PC-9 (cell line): ENCODE measurements at regions not wholly inside any gene's neighbourhood (a gene's known extent, or its start where the extent isn't known, plus 50 kb on each side); places are given as distances from the start of the nearest gene placed in this dataset.

Experiments used
- BruUV-seq: library from RNA; stranded (reverse); fragments of 400-500 nt; replicated peaks from 2 replicates; lab custom pipeline; 2021; lab: Mats Ljungman, UMichigan
- CTCF ChIA-PET: fragments of 300-600 bp; sonication (Branson Sonifier 250); formaldehyde crosslinking; loops from one replicate; lab custom pipeline; 2022; ENCODE audit warnings: antibody characterized with exemption; lab: Charles Lee
- POLR2A ChIA-PET: fragments of 300-600 bp; sonication (Branson Sonifier 250); formaldehyde crosslinking; loops from one replicate; lab custom pipeline; 2022; ENCODE audit warnings: antibody characterized with exemption; ENCODE audit not compliant: unreplicated experiment; lab: Charles Lee
- DNase-seq, 2 experiments: peaks; one replicate each; pipeline versions ENCODE4 v3.0.0 to v3.0.0-alpha.2; 2015 to 2022; ENCODE audit warnings: mixed read lengths in 1 of 2
- H2AFZ ChIP-seq: fragments of 200-600 bp; sonication (generic); 2 replicates; pipeline ENCODE4 v1.8.1; 2017; ENCODE audit warnings: antibody characterized with exemption
- H3F3A ChIP-seq: fragments of 200-600 bp; sonication (generic); 2 replicates; pipeline ENCODE4 v1.8.1; 2017; ENCODE audit warnings: antibody characterized with exemption, mild to moderate bottlenecking, low read depth; ENCODE audit not compliant: insufficient read depth
- H3K27ac ChIP-seq: fragments of 200-600 bp; sonication (generic); 2 replicates; pipeline ENCODE4 v1.6.1; 2016; ENCODE audit warnings: mixed run types
- H3K27me3 ChIP-seq: fragments of 200-600 bp; sonication (generic); 2 replicates; pipeline ENCODE4 v1.6.1; 2016; ENCODE audit warnings: low read depth, mixed run types; ENCODE audit not compliant: insufficient read depth
- H3K36me3 ChIP-seq: fragments of 200-600 bp; sonication (generic); 2 replicates; pipeline ENCODE4 v1.6.1; 2016; ENCODE audit warnings: low read depth, mixed run types
- H3K4me1 ChIP-seq: fragments of 200-600 bp; sonication (generic); replicated peaks from 2 replicates; pipeline ENCODE4 v1.6.1; 2016; ENCODE audit warnings: mixed run types; ENCODE audit not compliant: insufficient read depth
- H3K4me2 ChIP-seq: fragments of 200-600 bp; sonication (generic); 2 replicates; pipeline ENCODE4 v1.6.1; 2017; ENCODE audit warnings: mixed run types
- H3K4me3 ChIP-seq: fragments of 200-600 bp; sonication (generic); 2 replicates; pipeline ENCODE4 v1.6.1; 2016; ENCODE audit warnings: mixed run types
- H3K79me2 ChIP-seq: fragments of 200-600 bp; sonication (generic); 2 replicates; pipeline ENCODE4 v1.6.1; 2017; ENCODE audit warnings: low read depth, mixed run types
- H3K9me2 ChIP-seq: fragments of 200-600 bp; sonication (generic); 2 replicates; pipeline ENCODE4 v1.8.1; 2017; ENCODE audit warnings: mild to moderate bottlenecking; ENCODE audit not compliant: insufficient read depth
- H3K9me3 ChIP-seq: fragments of 200-600 bp; sonication (generic); 2 replicates; pipeline ENCODE4 v1.8.1; 2016; ENCODE audit warnings: low read depth; ENCODE audit not compliant: insufficient read depth
- H4K20me1 ChIP-seq: fragments of 200-600 bp; sonication (generic); 2 replicates; pipeline ENCODE4 v1.8.1; 2017; ENCODE audit not compliant: insufficient read depth
- EZH2 ChIP-seq: fragments of 200-600 bp; sonication (generic); IDR thresholded peaks from 2 replicates; pipeline ENCODE4 v1.8.0; 2017; ENCODE audit warnings: antibody characterized with exemption, low read depth
- intact Hi-C: fragments of 100-400 bp; cut with micrococcal nuclease; formaldehyde crosslinking; loops from one replicate; pipeline ENCODE4 v1.10.0; 2022; ENCODE audit not compliant: unreplicated experiment
- TF ChIP-seq, protein P1 (sequence below): fragments of 200-600 bp; sonication (generic); conservative IDR thresholded peaks from 2 replicates; pipeline ENCODE4 v1.6.1; 2017; ENCODE audit warnings: mixed run types, antibody characterized with exemption, mild to moderate bottlenecking, moderate library complexity

DNA sequence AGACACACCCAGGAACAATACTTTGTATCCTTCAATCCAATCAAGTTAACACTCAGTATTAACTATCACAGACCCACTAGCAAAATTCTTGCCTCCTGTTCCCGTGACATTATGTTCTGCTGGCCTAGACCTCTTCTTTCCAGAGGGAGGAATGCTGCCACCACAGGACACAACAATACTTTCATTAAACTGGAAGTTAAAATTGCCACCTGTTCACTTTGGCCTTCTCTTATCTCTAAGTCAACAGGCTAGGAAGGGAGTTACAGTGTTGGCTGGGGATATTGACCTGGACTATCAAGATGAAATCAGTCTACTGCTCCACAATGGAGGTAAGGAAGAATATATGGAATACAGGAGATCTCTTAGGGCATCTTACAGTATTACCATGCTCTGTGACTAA, 1000.4 kb upstream of the GBE1 start:
- TF ChIP-seq, protein P1, sequence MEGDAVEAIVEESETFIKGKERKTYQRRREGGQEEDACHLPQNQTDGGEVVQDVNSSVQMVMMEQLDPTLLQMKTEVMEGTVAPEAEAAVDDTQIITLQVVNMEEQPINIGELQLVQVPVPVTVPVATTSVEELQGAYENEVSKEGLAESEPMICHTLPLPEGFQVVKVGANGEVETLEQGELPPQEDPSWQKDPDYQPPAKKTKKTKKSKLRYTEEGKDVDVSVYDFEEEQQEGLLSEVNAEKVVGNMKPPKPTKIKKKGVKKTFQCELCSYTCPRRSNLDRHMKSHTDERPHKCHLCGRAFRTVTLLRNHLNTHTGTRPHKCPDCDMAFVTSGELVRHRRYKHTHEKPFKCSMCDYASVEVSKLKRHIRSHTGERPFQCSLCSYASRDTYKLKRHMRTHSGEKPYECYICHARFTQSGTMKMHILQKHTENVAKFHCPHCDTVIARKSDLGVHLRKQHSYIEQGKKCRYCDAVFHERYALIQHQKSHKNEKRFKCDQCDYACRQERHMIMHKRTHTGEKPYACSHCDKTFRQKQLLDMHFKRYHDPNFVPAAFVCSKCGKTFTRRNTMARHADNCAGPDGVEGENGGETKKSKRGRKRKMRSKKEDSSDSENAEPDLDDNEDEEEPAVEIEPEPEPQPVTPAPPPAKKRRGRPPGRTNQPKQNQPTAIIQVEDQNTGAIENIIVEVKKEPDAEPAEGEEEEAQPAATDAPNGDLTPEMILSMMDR = no peak
- no peak for TF ChIP-seq EZH2
- Histone ChIP-seq H3K27ac (no peak overlapping the region), H3K4me2 (no peak overlapping the region), H3K4me1 (no peaks in the 10 kb centered on the region), H3F3A (no peaks in the 10 kb centered on the region), H3K36me3 (no peaks in the 10 kb centered on the region), H2AFZ (no peak overlapping the region), H3K4me3 (no peak overlapping the region), H4K20me1 (no peaks in the 10 kb centered on the region), H3K9me2 (no peaks in the 10 kb centered on the region), H3K9me3 (no peaks in the 10 kb centered on the region), H3K27me3 (no peaks in the 10 kb centered on the region), H3K79me2 (no peaks in the 10 kb centered on the region)
- BruUV-seq = no TSS peak
- ChIA-PET CTCF (no interaction called here), POLR2A (no interaction called here)
- intact Hi-C loops = no loop called here
- DNase-seq = no peak

DNA sequence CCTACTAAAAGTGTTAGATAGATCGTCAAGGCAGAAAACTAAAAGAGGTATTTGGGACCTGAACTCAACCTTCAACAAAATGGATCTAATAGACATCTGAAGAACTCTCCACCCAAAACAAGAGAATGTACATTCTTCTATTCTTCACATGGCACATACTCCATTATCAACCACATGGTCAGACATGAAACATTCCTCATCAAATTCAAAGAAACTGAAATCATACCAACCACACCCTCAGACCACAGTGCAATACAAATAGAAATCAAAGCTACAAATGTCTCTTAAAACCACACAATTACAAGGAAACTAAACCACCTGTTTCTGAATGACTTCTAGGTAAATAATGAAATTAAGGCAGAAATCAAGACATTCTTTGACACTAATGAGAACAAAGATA, 984.1 kb upstream of the GBE1 start:
- no peak overlapping the region for H3K4me3 ChIP-seq
- BruUV-seq = no TSS peak
- no peaks in the 10 kb centered on the region for H4K20me1 ChIP-seq
- H3K27ac ChIP-seq = no peak overlapping the region
- H3K4me1 ChIP-seq = no peaks in the 10 kb centered on the region
- H3K36me3 ChIP-seq = no peaks in the 10 kb centered on the region
- H3F3A ChIP-seq = no peaks in the 10 kb centered on the region
- ChIA-PET CTCF (no interaction called here), POLR2A (no interaction called here)
- no peak overlapping the region for H2AFZ ChIP-seq
- no peak overlapping the region for H3K4me2 ChIP-seq
- H3K79me2 ChIP-seq = no peaks in the 10 kb centered on the region
- H3K9me3 ChIP-seq = no peaks in the 10 kb centered on the region
- no peaks in the 10 kb centered on the region for H3K27me3 ChIP-seq
- H3K9me2 ChIP-seq = no peaks in the 10 kb centered on the region
- TF ChIP-seq, protein P1 = no peak
- no peak for TF ChIP-seq EZH2
- intact Hi-C loops = no loop called here
- no peak for DNase-seq

DNA sequence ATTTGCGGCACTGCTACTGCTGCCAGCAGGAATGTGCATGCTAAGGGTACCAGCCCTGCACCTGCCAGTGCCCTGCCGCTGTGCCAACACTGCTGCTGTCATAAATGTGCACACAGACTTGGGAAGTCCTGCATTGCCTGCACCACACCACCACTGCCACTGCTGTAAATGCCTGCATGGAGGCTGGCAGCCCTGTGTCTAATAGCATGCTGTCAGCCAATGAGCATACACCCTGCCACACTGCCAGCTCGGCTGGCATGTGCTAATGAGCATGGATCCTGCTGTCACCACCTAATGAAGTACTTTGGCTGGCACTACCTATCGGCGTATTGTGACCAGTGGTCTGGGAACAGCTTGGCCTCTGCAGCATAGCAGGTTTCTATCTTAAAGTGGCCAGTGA, 981.8 kb upstream of the GBE1 start:
- ChIA-PET POLR2A (no interaction called here), CTCF (no interaction called here)
- intact Hi-C loops = no loop called here
- Histone ChIP-seq H3K4me1 (no peaks in the 10 kb centered on the region), H3K36me3 (no peaks in the 10 kb centered on the region), H2AFZ (no peak overlapping the region), H3K4me2 (no peak overlapping the region), H3K27ac (no peak overlapping the region), H3F3A (no peaks in the 10 kb centered on the region), H3K9me3 (no peaks in the 10 kb centered on the region), H3K4me3 (no peak overlapping the region), H3K27me3 (no peaks in the 10 kb centered on the region), H4K20me1 (no peaks in the 10 kb centered on the region), H3K79me2 (no peaks in the 10 kb centered on the region), H3K9me2 (no peaks in the 10 kb centered on the region)
- TF ChIP-seq, protein P1 = no peak
- no peak for TF ChIP-seq EZH2
- no peak for DNase-seq
- BruUV-seq = no TSS peak
